Stimulated activated CD8-positive, alpha-beta memory T cell treated with anti-CD3 and anti-CD28 coated beads, Interleukin-4, amount 100 ng/mL, for 1 hour (primary cell): ENCODE measurements at regions not wholly inside any gene's neighbourhood (a gene's known extent, or its start where the extent isn't known, plus 50 kb on each side); places are given as distances from the start of the nearest gene placed in this dataset.
"Not testable (repeated sequence)": the region's sequence is repeated elsewhere in the genome, so short reads cannot be mapped to it uniquely, and the experiment has no call there.

Experiments used
- DNase-seq, 2 donors: peaks; one replicate each; pipeline ENCODE4 v3.0.0-alpha.2; 2020; ENCODE audit warnings: low read depth in 2 of 2, low spot score in 1 of 2

GRCh38 chr7:68133045-68133444, 1136.4 kb downstream of the TYW1 start:
- no peak for DNase-seq

GRCh38 chr7:68143345-68143744, 1146.7 kb downstream of the TYW1 start:
- no peak for DNase-seq

GRCh38 chr7:68146983-68147382, 1150.3 kb downstream of the TYW1 start:
- no peak for DNase-seq

- DNase-seq, result no peak
Observed at GRCh38 chr7:68147614-68148238, 1151.1 kb downstream of the TYW1 start.

DNA sequence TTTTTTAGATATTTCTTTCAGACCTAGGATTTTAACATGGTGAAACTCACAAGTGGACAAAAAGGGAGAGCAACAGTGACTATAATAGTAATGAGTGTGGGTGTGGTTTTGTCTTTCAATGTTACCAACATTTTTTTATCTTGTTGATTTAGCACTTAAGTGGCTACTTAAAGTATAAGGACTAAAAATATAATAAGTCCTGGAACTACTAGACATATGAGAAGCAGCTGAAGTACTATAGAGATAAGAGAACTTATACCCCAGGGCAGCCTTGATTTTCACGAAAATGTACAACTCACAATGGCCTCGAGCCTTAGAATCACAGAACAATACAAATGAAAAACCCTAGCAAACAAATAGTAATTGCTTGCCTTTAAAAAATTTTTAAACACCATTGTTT, 1151.8 kb downstream of the TYW1 start:
- no peak for DNase-seq

DNA sequence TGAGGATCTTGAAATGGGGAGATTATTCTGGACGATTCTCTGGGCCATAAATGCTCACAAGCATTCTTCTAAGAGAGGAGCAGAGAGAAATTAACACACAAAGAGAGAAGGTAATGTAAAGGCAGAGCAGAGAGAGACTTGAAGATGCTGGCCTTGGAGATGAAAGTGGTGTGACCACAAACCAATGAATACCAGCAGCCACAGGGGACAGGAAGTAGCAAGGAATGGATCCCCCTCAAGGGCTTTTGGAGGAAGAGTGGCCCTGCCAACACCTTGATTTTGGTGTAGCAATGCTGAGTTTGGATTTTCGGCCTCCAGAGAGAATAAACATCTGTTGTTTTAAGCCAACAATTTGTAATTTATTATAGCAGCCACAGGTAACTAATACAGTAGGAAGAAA, 1155.6 kb downstream of the TYW1 start:
- DNase-seq, result no peak

- DNase-seq, result no peak
Observed at GRCh38 chr7:68155676-68156075, 1159.0 kb downstream of the TYW1 start.

DNA sequence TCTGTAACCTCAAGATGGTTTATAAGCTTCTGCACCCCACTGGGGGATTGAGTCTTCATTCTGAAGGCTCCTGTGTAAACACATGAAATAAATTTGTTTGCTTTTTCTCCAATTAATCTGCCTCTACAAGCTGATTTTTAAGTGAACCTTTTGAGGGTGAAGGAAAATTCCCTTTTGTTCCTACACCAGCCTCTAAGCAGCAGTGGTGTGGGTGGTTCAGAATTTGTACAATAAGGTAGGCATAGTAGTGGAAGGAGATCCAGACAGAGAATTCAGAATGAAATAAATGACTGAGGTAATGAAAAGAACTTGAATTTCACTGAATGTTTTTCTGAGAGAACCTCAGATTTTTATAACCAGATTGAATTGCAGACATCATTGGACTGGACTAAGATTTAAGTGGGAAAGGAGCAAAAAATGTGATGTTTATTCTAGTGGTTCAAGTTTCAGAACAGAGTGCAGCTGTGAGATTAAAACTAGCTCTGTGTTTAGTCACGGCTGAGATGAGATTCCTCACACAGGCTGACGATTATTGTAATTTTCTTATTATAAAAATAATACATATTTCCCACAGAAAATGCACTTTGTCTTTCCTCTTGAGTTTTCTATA, 1162.2 kb downstream of the TYW1 start:
- no peak for DNase-seq

DNA sequence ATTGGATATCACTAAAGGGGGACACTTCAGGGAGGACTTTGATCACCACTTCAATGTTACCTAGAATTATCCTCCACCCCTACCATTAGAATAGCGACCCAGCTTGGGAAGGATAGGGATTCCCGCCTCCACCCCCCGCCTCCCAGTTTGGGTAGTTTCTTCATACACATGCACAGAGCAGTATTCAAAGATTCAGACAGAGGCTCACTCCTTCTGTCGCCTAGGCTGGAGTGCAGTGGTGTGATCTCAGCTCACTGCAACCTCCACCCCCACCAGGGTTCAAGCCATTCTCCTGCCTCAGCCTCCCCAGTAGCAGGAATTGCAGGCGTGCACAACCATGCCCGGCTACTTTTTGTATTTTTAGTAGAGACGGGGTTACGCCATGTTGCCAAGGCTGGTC, 1166.1 kb downstream of the TYW1 start:
- DNase-seq, result no peak

DNA sequence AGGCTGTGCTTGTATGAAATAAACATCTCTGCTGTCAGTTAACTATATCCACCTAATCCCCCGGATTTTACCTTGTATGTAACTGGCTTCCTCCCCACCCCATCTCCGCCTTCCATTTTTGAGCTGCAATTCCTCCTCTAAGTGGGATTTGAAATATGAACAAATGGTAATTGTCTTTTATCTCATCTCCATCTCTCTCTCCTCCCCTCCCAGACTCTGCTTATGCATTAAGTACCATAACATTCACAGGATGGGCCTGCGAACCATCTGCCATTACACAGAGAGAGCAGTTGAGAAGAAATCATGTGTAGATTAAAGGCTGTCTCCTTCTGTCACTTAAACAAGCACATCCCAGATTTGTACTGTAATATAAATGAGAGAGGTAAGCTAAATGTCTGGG, 1169.9 kb downstream of the TYW1 start:
- no peak for DNase-seq

DNA sequence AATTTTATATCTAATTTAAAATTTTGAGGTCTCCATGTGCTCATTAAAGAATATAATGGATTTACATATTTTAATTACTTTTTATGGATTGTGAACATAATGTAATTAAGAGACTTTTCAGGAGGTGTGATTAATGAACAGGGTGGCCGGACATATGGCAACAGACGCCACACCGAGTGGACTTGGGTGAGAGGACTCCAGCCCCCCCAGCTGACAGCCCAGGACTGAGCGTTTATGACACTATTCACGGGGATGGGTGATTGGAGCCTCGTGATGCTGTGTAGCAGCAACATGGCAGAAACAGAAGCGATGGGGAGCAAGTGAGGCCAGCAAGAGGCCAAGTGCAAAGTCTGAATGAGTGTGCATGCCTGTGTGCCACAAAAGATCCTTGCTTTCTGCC, 1176.9 kb downstream of the TYW1 start:
- DNase-seq, result no peak

- DNase-seq, result no peak
Observed at GRCh38 chr7:68176974-68177373, 1180.3 kb downstream of the TYW1 start.

DNA sequence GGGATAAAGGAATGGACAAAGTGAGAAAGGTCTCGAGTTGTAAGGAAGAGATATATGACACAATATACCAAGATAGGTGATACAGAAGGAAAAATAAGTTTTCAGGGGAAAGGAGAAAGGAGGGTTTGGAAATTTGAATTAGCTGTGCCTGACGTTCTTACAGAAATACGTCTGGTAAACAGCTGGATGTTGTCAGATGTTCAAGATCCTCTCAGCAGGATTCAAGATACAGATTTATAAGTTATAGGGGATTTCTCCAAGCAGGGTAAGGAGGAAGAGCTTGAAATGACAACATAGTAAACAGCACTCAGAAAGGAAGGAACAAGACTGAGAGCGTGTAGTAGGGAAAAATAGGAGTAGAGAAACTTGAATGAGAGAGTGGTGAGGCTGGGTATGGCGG, 1184.1 kb downstream of the TYW1 start:
- no peak for DNase-seq

DNA sequence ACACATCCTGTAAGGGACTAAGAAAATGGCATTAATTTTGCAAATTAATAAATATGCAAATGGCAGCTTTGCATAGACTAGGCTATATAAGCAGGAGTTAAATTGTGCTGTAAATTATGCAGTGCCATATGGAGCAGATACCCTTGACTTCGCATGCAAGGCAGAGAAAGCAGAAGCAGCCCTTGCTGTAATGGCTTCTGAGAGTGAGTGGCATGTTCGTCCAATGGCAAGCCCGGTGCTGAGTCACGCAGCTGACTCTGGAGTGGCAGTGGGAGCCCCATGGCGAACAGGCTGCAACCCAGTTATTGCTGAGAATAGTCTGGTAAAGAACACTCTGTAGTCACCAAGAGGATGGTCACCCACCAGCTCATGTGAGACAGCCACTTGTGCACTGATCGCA, 1186.5 kb downstream of the TYW1 start:
- no peak for DNase-seq

GRCh38 chr7:68185631-68186456, 1189.2 kb downstream of the TYW1 start:
- no peak for DNase-seq

- DNase-seq, result no peak
Observed at GRCh38 chr7:68187532-68187931, 1190.9 kb downstream of the TYW1 start.

DNA sequence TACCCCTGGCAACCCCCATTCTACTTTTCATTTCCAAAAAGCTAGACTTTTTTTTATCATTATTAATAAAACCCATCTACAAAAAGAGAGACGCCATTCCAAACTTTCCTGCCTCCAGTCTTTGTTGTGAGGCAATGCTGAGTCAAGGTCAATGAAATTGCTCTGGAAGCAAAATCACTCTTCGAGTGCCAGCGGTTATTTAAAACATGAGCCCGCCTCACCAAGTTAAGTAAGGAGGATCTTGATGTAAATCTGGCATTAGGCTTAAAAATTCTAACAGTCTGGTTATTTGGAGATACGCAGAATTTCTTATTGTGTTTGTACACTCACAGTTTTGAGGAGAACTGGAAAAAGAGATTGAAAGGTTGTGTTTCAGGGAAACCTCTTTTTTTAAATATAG, 1196.3 kb downstream of the TYW1 start:
- no peak for DNase-seq

GRCh38 chr7:68195642-68196041, 1199.0 kb downstream of the TYW1 start:
- DNase-seq, result not testable (repeated sequence)

DNA sequence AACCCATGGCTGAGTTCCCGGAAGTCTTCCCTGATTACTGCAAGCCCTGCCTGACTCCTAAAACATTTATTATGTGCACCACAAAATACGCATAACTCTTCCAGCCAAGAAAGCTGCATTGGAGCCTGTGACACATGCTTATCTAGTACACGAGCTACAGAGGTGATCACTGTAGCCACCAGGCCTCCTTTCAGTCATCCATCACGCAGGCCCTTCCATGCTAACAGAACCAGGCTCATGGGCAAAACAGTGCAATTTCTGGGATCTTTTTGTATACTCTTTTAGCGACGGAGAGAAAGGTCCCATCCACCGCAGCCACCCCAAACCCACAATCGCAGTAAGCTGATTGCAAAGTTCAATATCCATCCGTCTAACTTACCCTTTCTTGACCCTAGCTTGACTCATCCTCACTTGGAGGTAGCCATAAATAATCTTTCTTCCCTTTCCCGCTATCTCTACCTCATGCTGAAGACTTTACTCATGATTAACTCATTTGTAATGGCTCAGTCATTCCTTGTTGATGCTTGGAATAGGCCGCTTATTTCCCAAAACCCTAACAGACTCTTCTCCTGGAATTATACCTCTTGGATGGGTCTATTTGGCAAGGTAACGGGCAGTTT, 1203.5 kb downstream of the TYW1 start:
- DNase-seq, result no peak

DNA sequence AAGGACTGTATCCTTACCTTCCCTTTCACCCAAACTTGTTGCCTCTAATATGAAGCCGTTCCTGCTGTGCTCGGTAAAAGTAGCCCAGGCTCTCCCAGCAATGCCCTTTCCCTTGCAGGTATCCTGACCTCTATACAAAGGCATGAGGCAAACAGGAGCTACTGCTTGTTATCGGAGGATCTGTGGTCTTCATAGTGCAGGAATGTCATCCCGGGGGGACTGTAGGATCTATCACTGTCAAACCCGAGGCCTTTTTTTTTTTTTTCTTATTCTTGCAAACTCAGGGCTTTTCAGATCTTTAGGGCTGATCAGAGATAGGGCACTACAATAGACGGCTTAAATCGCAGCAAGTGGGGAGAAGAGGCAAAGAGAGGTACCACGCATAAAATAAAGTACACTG, 1206.6 kb downstream of the TYW1 start:
- no peak for DNase-seq

GRCh38 chr7:68205826-68206225, 1209.2 kb downstream of the TYW1 start:
- DNase-seq, result no peak

- DNase-seq, result no peak
Observed at GRCh38 chr7:68206946-68207485, 1210.4 kb downstream of the TYW1 start.
